Stimulated activated CD4-positive, alpha-beta T cell treated with anti-CD3 and anti-CD28 coated beads, TNF-alpha, amount 100 ng/mL, for 24 hours (primary cell): ENCODE measurements at regions not wholly inside any gene's neighbourhood (a gene's known extent, or its start where the extent isn't known, plus 50 kb on each side); places are given as distances from the start of the nearest gene placed in this dataset.
"Not testable (repeated sequence)": the region's sequence is repeated elsewhere in the genome, so short reads cannot be mapped to it uniquely, and the experiment has no call there.

Experiments used
- DNase-seq, 3 experiments: peaks; one replicate each; pipeline ENCODE4 v3.0.0-alpha.2; 2020; ENCODE audit warnings: low read depth in 3 of 3

DNA sequence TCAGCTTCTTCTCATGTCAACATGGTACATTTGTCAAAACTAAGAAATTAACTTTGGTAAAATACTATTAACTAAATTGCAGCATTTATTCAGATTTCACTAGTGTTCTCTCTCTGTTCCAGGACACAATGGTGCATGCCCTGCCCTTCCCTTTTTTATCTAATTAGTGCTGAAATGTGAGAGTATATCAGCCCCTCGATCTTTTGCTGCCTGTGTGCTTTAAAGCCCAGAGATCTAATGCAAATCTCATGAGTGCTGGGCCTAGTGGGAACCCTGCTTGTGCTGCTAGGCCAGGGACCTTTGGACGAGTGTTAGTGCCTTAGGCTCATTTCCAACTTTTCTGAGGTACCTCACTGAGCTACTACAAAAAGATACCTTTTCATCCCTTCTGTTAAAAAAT lies 221.1 kb upstream of the EDNRB start:
- no peak for DNase-seq

DNA sequence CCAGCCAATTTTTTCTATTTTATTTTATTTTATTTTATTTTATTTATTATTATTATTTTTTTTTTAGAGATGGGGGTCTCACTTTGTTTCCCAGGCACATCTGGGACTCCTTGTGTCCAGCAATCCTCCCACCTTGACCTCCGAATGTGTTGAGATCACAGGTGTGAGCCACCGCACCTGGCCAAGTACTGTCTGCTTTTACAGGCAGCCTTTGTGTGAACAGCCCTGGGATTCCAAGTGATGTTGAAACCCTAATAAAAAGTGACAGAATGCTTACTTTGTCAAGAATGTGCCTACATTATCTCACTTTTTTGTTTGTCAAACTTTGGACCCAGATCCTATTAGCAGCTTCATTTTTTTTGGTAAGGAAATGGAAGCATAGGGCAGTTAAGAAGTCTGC lies 220.1 kb upstream of the EDNRB start:
- no peak for DNase-seq

DNA sequence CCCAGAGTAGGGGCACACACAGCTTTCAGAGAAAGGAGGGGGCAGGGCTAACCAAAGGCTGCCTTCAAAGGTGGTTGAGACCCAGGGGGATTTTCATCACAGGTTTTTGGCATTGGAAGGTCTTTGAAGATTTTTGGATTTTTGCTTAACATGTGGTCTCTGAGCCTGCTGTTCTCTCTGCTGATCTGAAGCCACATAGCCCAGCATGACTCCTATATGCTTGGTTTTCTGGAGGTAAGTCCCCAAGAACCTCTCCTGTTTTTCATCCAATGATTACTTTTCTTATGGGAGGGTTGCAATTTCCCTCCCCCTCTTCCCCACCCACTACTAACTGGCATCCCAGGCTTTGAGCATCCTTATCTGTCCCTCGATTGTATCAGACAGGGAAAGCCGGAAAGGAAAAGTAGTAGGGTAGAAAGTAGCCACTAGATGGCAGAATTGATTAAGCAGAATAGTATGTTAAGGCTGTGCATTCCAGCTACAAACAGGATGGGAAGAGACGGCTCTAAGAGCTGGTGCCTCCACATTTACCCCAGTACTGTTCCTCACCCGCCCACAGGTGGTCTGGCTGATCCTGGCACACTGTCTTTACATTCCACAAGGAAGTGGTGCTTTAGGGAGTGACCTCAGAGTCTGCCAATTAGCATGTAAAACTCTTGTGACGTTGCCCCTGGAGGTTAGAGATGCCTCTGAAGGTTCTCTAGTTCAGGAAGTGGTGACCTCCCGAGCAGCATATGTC lies 218.9 kb upstream of the EDNRB start:
- DNase-seq, result no peak

DNA sequence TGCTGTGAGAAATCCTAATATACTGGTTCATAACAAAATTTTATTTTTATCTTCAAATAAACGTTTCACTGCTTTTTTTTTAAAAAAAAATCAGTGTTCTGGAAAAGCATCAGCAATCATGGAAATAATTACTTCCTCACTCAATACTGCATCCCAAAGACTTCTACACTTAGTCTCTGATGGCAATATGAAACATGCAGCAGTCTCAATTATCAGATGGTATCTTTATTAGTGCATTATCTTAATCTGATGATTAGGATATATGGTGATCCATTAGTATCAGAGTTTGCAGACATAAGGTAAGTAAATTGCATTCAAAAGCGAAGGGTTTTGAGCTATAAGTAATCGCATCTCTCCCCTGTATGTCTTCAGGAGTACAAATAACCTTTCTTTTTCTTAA lies 218.3 kb upstream of the EDNRB start:
- DNase-seq, result no peak

DNA sequence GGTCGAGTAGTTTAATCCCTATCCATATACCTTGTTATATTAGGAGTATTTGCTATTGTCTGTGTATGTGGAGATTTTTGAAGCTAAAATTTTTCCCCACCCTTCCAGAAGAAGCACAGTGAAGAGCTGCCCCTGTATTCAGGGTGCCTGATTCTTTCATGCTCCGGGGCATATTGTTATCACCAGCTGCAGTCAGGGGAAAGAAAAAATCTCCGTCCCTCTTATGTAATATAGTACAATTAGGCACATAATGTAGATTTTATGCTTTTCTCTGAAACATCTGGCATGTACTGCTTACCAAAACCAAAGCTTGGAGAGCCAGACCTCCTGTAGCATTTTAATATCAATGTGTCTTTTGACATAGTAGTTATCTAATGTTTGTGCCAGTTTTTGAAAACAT lies 214.9 kb upstream of the EDNRB start:
- DNase-seq, result no peak

DNA sequence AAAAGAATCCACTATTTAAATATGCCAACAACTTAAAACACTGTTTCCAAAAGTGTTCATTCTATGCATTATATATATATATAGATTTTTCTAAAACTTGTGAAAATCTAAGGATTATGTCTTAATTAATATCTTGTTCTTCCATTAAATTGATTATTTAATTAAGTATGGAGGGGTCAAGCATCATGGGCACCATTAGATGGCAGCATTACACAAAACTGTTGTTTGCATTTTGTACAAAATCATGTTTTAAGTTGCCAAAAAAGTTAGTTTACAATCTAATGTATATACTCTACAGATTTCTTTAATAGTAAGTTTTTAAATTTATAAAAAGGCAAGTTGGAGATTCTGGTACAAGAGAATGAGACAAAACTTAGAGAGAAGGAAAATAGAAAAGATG lies 213.2 kb upstream of the EDNRB start:
- no peak for DNase-seq

DNA sequence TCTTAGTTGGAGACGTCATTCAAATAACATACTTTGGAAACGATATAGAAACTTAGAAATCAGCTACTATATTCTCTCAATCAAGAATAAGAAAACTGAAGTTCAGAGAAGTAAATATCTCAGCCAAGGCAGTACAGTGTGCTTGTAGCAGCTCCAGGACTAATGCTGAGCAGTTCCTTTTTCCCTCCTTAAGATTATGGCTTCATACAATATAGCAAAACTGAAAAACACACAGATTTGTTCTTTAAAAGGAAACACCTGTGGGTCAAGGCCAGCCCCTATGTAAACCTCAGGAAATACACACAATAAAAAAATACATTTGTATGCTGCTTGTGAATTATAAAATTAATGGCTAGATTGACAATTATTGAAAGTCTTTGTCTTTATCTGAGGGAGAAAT lies 212.7 kb upstream of the EDNRB start:
- DNase-seq, result no peak

DNA sequence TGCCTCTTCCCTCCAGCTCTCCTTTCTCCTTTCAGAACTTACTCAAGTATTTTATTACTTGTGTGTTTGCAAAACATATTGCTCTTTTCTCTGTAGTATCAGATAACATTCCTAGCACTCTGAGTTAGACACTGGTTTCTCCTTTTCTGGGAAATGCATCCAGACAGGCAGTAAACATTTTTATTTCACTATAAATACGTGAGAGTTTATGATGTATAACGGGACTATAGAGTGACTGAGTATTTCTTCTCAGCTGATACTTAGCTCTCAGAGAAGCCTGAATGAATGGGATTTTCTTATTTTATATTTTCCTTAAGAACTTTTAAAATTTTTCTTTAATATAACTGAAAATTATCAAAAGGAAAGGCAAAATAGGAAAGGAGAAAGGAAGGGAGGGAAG lies 211.2 kb upstream of the EDNRB start:
- DNase-seq, result no peak

DNA sequence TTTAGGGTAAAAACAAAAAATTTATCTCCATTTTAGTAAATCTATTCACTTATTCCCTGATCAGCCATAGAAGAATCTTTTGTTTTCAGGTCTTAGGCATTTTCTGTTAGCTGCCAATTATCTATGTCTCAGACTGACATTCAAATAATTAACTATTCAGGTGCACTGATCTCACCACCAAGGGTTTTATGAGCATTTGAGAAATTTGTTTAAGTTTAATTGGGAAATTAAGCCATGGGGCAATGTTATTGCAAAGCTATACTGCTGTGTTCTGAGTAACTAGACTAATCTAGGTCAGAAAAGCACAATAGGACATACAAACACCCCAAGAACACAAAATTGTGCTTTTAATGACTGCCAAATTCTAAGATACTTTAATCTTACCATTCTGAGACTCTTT lies 210.7 kb upstream of the EDNRB start:
- DNase-seq, result no peak

DNA sequence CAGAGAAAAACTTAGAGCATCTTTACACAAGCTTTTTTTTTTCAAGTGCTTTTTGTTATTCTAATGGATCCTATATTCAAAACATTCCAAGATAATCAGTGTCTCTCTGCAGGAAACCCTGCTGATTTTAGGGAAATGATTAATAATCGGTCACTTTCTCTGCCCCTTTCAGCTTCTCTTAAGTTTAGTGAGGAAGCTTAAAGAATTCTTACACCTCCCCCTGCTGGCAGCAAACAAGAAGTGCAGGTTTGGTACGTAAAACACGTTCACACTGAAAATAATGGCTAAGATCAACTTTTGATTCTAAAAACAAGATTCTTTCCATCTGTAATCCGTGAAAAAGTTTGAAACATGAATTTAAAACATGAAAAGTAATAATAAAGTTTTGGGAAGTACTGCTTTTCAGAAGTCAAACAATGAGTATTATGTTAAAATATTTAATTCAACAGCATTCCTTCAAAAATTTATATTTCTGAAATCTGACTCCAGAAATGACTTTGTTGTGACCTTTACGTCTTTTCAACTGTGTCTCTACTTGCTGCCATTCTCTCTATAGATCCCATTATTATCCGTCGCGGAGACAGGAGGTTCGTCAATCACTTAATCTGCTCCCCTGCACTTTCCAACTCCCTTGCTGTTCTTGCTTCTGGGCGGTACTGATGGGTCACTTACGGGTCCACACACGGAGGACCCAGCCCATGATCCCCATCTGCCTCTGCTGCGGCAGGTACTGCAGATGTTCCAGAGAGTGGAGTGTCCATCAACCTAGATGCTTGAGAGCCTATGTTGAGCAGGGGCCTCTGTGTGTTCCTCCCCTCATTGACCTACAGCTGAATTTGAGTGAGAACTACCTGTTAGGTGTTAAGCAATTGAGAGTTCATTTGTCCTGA lies 203.1 kb upstream of the EDNRB start:
- peak in 2 of 3 experiments; percentile 3 to 8 for DNase-seq

DNA sequence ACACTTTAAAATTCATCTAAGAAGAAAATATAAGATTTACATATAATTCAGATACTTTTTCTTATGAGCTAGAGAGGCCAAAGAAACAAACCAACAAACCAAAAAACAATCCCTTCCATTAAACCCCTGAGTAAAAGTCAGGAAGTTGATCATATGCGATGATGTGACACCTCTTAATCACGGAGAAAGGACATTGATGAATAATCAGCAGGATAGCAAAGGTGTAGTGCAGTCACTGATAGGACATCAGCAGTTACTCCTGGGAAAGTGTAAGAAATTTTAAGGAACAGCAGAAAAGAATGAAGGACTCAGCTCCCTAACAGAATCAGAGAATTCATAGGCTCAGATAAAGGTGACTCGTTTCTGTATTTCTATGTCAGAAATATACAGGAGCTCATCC lies 202.4 kb upstream of the EDNRB start:
- DNase-seq, result no peak

DNA sequence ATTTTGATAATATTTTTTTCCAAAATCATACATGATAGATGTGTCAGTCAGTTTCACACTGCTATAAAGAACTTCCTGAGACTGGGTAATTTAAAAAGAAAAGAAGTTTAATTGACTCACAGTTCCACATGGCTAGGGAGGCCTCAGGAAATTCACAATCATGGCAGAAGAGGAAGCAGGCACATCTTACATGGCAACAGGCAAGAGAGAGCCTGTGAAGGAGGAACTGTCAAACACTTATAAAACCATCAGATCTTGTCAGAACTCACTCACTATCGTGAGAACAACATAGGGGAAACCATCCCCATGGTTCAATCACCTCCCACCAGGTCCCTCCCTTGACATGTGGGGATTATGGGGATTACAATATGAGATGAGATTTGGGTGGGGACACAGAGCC lies 201.5 kb upstream of the EDNRB start:
- DNase-seq, result not testable (repeated sequence)

DNA sequence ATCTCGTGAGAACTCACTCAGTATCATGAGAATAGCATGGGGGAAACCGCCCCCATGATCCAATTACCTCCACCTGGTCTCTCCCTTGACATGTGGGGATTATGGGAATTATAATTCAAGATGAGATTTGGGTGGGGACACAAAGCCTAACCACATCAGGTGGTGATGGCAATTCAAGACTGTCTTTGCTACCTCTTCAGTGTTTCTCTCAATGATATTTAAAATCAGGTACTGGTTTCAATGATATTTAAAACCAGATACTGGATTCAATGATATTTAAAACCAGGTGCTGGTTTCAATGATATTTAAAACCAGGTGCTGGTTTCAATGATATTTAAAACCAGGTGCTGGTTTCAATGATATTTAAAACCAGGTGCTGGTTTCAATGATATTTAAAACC lies 198.4 kb upstream of the EDNRB start:
- DNase-seq, result not testable (repeated sequence)

DNA sequence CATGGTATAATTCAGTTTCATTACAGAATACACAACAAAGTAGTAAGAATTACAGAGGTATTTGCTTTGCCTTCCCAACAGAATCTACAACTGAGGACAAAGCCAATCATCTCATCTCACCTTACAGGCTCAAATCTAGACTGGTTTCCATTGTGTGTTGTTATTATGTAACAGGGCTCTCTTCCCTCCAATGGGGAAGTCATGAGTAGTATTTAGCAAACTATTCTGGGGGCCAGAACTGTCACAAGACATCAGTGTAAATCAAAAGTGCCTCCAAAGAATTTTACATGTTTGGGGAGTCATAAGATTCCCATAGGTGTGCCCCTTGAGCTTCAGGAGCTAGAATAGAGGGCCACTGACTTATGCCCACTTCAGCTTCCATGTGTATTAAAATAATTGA lies 187.0 kb upstream of the EDNRB start:
- DNase-seq, result no peak

DNA sequence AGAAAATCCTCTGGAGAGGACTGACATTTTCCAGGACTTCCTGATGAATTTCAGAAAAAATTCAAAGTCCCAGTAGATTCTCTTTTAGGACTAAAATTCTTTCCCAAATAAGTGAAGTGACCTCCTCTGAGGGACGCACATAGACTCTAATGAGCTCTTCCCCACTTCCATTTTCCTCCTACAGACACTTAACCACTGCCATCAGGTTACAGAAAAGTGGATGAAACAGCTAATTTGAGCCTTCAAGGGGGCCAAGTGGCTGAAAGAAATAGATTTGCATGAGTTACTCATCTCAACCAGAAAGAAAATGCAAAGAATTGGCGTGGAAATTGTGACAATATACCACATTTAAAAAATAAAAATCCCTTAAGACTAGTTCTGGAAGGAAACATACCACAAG lies 185.3 kb upstream of the EDNRB start:
- no peak for DNase-seq

DNA sequence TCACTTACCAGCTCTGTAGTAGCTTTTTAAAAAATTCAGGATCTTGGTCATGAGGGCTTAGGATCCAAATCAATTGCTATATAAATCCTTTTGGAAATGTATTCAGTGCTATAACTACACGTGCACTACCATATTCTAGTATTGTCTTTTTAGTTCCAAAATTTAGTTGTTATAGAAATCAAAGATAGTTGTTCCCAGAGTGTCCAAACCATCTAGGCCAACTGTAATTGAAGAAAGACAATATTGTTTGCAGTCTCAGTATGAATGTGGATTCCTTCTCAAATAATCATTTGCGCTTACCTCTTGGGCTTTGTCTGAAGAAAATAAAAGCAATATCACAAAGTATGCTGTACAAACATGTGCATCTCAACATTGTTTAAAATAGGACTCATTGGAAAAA lies 184.1 kb upstream of the EDNRB start:
- no peak for DNase-seq

DNA sequence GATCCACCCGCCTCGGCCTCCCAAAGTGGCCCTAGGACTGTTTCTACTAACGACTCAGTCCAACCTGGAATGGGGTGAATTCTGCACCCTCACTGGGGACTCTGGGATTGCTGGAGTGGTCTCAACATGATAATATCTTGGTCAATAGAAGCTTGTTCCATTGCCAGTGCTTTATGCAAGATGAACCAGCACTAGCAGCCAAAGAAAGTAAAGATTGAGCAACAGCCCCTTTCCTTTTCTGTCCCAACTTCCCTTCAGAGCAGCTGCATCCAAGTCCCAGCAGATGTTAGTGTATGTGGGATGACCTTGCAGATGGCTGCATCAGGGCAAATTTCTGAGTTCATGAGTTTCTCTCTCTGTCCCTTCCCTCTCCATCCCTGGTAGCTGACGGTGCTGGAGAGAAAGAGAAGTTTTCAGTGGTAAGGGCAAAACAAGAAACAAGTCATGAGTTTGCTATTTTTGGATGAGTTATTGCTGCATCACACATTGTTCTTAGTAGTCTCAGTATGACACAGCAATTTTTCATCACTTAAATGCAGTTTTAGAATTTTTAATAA lies 183.6 kb upstream of the EDNRB start:
- no peak for DNase-seq

DNA sequence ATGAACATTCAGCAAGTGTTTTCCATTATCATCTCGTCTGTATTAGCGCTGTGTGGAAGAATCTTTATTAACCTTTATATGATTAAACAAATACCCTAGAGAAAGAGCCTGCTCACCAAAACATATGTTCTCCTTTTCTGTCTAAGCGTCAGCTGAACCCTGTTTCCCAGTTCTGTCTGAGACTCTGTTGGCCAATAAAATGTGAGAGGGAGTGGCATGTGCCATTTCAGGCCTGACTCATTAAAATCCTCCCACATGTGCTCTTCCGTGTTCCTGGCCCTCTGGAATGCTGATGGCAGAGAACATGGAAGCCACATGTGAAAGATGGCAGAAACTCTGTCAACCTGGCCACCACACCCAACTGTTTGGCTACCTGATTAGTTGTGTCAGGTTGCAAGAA lies 181.9 kb upstream of the EDNRB start:
- no peak for DNase-seq

DNA sequence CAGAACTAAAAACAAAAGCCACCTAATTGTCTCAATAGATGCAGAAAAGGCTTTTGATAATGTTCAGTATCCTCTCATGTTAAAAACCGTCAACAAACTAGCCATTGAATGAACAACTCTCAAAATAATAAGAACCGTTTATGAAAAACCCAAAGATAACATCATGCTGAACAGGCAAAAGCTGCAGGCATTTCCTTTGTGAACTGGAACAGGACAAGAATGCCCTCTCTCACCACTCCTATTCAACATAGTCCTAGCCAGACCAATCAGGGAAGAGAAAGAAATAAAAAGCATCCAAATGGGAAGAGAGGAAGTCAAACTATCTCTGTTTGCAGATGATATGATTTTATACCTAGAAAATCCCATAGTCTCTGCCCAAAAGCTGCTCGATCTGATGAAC lies 179.6 kb upstream of the EDNRB start:
- DNase-seq, result no peak

DNA sequence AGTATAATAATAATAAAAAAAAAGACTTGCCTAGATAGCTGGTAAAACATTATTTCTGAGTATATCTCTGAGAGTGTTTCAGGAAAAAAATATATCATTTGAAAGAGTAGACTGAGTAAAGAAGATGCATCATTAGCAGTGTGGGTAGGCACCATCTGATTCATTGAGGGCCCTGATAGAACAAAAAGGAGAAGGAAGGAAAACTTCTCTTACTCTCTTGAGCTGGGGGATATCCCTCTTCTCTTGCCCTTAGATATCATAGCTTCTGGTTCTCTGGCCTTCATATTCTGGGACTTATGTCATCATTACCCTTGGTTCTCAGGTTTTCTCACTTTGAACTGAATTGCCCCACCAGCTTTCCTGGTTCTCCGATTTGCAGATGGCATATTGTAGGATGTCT lies 177.6 kb upstream of the EDNRB start:
- no peak for DNase-seq

DNA sequence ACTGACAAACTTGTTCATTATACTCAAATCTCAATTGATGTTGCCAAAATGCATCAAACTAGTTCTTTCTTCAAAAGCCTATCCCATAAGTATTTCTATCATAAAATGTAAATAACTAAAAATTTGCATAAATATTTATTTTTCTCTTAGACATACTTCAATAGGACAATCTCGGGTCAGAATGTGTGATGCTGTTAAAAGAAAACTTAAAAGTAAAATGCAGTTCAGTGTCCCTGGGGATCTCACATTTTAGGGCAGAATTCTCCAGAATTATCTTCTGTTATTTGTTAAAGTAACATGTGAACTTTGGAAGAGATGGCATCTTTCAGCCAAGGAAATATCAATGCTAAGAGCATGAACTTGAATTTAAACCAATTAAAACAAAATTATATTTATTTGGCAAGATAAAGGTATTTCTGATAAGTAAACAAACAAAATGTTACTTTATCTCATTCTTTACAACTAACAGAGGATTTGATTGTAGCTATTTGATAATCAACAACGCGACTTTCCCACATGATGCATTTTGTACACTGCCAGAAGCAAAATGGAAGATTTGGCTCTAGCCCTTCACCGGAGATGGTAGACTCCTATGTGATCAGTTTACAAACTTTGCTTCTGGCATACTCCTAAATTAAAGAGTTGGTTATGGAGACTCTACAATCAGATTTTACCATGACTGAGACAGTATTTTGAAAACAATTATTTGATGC lies 169.5 kb upstream of the EDNRB start:
- DNase-seq, result no peak
